NCI-H748 (cell line): ENCODE measurements at regions not wholly inside any gene's neighbourhood (a gene's known extent, or its start where the extent isn't known, plus 50 kb on each side); places are given as distances from the start of the nearest gene placed in this dataset.
"Not testable (repeated sequence)": the region's sequence is repeated elsewhere in the genome, so short reads cannot be mapped to it uniquely, and the experiment has no call there.

Source experiments
- DNase-seq: peaks from one replicate; lab custom pipeline; 2025; ENCODE audit not compliant: unreplicated experiment; lab: John Stamatoyannopoulos, UW

DNA sequence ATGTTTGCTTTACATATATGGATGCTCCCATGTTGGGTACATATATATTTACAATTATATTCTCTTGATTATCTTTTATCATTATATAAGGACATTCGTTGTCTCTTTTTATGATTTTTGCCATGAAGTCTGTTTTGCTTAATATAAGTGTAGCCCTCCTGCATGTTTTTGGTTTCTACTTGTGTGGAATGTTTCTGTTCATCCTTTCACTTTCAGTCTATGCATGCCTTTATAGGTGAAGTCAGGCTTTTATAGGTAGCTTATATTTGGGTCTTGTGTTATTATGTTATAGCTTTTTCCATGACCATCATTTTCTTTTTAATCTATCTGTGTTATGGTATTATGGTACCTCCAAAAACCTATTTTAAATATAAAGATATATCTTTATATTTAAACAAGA is 612.5 kb upstream of the HS3ST5 start:
- no peak for DNase-seq

DNA sequence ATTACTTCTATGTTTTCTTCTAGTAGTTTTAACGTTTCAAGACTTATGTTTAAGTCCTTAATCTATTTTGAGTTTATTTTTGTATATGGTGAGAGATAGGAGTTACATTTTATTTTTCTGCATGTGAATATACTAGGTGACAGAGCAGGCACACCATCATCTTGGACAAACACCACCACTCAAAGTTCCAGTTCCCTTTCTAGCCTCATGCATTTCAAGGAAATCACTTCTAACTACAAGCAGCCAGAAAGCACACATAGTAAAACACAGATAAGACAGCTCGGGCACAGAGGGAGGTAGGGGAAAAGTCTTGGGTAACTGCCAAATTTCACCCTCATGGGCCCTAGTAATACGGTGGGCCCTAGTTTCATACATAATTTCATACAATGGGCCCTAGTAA is 609.4 kb upstream of the HS3ST5 start:
- no peak for DNase-seq

DNA sequence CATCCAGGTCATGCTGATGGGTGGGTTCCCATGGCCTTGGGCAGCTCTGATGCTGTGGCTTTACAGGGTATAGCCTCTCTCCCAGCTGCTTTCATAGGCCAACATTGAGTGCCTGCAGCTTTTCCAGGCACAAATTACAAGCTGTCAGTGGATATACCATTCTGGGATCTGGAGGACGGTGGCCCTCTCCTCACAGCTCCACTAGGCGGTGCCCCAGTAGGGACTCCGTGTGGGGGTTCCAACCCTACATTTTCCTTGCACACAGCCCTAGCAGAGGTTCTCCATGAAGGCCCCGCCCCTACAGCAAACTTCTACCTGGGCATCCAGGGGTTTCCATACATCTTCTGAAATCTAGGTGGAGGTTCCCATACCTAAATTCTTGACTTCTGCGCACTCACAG is 602.6 kb upstream of the HS3ST5 start:
- no peak for DNase-seq

DNA sequence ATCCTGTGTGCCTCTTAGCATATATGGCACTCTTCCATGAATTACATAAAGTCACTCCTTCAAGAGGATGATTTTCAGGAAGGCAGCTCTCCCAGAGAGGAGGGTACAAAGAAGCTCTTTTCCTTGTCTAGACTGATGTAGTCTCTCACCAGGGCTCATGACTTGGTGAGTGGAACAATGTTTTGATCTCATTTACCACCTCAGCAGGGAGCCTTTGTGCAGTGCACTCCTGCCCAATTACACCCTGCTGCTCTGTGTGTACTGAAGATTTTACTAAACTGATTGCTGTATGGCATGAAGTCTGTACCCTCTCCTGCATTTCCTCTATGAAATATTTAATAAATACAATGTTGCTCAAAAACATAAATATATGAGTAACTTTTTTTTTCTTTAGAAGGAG is 598.3 kb upstream of the HS3ST5 start:
- peak; percentile 96 for DNase-seq

DNA sequence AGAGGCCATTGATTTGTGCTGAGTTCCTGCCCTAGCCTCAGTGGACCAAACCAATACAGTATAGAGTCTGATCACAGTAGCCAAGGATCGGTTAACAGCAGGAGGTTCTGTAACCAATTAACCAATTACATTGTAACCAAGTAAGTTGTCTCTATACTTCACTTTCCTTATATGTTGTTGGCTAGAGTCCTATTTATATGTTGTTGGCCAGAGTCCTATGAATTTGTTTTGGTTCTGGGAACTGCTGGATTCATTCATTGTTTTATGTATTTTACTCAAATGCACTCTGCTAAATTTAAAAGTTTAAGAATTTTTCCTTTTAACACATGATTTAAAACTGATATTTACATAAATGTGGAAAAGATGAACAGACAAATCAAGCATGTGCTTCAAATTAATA is 597.4 kb upstream of the HS3ST5 start:
- DNase-seq = no peak

DNA sequence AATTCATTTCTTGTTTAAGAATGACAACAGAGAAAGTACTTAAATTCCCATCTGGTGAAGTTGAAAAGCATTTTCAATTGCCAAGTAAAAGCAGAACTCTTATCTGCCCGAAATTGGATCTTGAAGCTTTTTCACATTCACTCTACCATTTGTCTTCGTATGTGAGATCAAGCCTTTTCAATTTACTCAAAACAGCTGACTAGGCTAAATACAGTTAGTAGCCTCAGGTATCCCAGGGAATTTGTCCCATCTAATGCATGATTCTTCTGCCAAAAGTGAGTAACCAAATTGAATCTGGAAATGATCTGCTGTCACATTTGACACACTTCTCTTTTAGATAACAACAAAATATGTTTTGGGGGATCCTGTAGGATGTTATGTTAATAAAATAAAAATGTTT is 596.8 kb upstream of the HS3ST5 start:
- DNase-seq = no peak

DNA sequence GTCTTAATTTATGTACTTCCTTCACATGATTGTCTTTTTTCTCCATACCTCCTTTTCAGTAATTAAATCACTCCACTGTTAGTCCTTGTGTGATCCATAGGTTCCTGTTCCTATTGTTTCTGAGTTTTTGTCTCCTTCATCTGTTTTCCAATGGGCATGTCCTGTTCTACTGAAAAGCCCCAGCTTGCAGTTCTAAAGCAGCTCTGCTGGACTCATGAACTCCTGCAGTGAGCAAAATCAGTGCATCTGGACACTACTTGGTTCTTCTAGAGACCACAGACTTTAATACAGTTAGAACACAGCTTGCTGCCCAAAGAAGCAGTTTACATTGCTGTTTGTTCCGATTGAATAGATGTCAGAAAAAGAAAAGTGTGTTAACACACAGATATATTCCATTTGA is 593.3 kb upstream of the HS3ST5 start:
- no peak for DNase-seq

DNA sequence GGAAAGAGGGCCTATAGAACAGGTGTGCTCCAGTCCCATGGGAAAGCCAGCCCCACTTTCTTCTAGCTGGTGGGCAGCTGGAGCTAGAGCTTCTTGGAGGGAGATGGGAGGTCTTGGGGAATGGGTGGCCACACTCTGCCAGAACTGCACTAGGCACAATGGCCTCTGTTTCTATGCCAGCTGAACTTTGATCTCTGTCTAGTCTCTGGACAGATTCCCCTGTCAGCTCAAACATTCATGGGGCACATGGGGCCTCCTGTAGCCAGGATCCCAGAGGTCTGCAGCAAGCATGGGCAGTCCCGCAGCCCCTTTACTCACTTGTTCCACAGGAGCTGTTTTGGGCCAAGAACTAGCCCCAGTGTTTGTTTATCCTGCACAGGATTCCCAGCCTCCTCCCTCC is 591.3 kb upstream of the HS3ST5 start:
- DNase-seq = no peak

DNA sequence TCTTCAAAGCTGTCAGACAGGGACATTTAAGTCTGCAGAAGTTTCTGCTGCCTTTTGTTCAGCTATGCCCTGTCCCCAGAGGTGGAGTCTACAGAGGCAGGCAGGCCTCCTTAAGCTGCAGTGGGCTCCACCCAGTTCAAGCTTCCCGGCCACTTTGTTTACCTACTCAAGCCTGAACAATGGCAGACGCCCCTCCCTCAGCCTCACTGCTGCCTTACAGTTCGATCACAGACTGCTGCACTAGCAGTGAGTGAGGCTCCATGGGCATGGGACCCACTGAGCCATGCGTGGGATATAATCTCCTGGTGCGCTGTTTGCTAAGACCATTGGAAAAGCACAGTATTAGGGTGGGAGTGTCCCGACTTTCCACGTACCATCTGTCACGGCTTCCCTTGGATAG is 585.9 kb upstream of the HS3ST5 start:
- DNase-seq = peak; percentile 18

DNA sequence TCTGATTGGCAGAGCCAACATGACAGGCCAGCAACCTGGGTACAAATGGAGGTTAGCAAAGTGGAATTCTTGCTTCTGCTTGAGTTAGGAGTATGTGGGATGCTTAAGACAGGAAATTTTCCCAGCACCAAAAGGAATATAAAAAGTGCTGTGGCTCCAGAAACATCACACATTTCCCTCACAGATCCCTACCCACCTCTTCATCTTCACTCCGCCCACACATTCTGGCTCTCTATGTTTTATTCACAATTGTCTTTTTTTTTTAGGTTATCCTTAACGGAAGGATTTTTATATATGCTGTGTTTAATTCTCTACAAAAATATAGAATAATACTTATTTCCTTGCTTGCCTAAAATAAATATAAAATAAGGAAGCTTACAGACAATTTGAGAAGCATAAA is 563.3 kb upstream of the HS3ST5 start:
- DNase-seq = no peak

DNA sequence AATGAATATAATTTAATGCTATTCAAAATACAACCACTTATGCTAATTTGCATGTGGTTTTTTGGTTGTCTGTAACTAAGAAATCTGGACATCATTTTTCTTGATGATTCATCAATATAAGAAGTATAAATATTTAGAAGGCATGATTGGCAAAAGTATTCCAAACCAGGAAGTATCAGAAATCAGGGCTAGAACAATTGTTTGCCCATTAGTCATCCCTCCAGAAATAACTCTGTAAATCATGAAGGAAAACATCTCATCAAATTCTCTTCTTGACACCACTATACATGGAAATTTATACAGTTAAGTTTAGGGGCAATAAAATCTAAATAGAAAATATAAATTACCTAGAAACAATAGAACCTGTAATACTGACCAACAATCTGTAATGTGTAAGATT is 554.7 kb upstream of the HS3ST5 start:
- no peak for DNase-seq

DNA sequence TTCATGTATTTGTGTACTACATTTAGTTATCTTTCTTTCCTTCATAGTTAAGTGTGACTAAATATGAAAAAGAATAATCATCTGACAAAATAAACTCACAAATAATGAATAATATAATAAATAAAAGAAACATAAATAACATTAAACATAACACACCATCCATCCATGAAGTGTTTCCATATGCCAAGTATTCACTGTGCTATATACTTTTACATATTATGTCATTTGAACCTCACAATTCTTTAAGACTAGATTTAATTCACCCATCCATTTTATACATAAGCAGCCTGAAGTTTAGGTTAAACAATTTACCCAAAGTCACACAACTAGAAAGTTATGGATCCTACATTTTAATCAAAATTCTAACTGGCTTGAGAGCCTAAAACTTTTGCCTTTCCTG is 549.4 kb upstream of the HS3ST5 start:
- DNase-seq = no peak

DNA sequence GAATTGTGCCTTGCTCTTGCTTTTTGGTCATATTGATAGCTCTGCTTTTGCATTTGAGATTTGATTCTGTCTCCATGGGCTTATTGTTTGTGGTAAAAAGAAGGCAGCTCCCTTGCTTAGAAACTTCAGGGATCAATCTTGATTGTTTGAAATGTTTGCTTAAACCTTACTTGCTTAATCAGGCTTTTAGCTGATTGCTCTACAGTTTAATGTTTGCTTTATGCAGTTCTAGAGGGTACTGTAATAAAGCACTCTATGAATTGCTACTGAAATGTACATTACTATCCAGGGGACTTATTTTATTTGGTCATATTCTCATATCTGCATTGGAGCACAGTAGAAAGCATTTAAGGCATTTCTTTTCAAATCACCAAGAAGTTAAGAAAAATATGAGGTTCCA is 545.4 kb upstream of the HS3ST5 start:
- peak; percentile 11 for DNase-seq

DNA sequence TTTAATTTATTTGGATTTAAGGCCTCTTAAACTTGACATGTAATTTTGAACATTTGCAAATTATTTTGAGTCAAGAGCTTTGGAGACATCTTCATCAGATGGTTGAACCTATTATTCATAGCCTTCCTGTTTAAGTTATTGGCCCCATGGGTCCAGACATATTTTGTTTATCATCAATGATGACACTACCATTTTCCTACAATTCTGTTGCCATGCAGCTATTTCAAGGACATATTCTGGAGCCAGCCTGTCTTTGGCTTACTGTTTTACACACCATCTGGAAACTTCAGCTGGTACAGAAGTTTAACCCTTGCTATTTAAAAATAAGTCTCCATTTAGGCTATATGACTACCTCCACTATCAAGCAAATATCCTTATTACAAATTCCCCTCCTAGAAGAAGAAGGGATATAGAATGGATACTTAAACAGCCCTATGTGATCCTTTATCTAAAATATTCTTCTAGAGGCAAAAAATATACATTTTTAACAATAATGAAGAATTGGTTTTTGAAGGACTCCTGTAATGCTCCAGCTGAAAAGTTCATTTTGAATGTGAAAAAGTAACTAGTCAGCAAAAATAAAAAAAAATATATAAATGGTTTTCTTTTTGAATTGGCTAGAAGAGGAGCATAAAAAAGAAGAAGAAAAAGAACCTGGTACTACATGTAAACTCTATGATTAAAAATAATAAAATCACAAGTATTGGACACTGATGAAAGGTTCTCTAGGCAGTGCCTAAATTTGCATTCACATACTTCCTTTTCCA is 544.0 kb upstream of the HS3ST5 start:
- no peak for DNase-seq

DNA sequence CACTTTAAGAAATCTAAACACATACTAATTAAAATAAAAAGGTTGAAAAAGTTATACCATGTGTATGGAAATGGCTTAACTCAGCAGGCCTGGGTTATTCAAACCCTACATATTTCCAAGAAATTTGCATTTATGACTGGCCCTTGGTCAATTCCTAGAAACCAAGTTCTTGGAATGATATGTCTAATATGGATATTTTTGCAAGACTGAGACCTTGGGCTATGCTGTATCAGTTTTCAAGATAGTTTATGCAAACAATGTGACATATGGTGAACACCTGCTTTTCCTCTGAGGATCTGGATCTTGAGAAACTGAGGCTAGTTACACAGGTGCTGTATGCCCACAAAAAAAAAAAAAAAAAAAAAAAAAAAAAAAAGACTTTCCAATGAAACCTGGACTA is 536.9 kb upstream of the HS3ST5 start:
- no peak for DNase-seq

DNA sequence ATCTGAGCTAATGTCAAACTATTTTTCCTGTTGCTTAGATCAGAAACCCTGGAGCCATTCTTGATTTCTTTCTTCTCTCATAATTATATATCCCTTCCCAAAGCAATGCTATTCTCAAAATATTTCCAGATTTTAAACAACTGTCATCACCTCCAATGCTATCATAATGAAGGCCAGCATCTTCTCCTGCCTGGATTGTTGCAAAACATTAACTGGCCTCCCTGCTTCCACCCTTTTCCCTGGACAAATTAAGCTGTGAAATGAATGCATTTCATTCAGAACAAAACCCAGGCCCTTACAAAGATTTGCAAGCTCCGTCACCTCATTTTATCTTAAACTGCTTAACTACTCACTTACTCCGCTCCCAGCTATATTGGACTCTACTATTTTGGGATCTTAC is 535.3 kb upstream of the HS3ST5 start:
- DNase-seq = no peak

DNA sequence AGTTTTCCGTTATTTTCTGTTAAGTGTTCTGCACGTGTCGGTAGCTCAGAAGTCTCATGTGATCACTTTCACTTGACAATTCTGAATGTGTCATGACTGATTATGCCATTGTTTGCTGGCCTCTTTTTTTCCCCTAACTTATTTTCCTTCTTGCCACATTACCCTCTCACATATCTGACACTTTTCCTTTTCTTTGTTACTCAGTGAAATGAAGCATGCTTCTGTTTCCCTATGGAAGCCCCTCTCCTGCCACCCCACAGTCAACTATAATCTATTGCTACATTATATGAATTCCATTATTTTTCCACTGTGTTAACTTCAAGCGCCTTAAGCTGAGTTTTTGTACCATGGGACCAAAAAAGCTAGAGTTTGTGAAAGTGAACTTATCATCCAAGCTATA is 531.6 kb upstream of the HS3ST5 start:
- DNase-seq = no peak

DNA sequence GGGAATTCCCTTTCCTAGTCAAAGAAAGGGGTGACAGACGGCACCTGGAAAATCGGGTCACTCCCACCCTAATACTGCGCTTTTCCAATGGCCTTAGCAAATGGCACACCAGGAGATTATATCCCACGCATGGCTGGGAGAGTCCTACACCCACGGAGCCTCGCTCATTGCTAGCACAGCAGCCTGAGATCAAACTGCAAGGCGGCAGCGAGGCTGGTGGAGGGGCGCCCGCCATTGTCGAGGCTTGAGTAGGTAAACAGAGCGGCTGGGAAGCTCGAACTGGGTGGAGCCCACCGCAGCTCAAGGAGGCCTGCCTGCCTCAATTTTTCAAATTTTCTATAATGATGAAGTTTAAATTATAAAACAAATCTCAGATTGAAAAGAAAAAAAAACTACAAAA is 522.7 kb upstream of the HS3ST5 start:
- DNase-seq = not testable (repeated sequence)

DNA sequence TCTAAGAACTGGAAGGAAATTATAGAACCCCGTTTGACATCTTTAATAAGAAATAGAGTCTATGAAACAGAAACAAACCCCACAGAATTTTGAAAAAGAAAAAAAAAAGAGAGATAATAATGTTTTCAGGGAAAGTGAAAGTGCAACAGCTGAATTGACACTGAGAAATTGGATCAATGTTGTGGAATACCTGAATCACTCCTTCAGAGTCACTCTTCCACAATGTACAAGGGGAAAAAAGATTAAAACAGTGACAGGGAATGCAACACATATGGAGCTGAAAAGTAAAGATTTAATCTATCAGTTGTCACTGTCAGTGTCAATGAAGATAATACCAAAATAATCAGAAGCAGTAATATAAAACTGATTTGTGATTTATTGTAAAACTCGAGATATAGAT is 520.8 kb upstream of the HS3ST5 start:
- no peak for DNase-seq

DNA sequence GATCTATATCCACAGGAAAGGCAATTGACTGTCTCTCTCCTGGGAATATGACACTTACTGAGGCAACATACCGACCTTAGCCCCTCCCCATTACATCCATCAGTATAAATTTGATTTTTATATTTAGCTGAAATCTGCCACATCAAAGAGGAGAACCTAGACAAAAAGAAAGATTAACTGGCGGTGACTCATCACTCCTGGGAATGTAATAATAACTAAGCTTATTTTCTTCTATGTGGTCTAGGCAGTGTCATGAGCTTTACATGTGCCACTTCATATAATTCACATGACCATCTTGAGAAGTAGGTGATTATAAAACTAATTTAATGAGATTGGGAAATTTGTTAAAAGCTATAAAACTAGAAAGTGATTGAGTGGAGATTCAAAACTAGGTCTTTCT is 520.0 kb upstream of the HS3ST5 start:
- no peak for DNase-seq

DNA sequence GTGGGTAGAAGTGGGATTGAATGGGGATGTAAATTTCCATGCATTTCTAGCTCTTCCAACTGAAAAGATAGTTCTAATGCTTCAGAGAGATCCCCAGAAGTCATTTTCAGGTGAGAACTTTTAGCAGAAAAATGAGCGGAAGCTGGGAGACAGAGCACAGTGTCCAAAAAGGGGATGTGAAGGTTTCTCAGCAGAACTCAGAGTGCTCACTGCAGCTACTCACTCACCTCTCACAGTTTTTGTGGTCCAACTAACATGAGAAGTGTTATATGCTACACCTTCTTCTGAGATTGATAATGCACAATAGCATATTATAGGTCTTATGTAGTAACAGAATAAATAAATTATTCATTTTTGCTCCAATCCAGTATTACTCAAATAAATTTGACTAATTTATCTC is 519.2 kb upstream of the HS3ST5 start:
- DNase-seq = no peak

DNA sequence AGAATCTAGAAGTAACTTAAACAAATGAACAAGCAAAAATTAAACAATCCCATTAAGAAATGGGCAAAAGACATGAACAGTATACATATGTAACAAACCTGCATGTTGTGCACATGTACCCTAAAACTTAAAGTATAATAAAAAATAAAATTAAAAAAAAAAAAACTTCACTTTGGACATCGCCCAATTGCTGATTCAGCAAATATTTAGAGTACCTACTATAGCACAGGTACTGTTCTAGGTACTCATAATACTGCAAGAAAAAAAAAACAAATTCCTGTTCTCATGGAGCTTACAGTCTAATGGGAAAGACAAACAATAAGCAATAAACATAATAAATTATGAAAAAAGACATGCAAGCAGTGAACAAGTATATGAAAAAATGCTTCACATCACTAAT is 501.5 kb upstream of the HS3ST5 start:
- DNase-seq = no peak

DNA sequence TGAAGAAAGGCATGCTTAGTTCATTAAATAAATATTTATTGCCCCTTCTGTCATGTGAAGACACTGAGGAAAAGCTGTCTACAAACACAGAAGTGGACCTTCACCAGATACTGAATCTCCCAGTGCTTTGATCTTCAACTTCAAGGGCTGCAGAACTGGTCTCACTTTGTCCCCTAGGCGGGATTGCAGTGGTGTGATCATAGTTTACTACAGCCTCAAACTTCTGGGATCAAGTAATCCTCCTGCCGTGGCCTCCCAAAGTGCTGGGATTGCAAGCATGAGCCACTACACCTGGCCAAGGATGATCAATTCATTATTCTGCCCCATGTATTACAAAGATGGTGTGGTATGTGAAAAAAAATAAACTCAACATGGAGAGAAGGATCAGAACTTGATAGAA is 496.2 kb upstream of the HS3ST5 start:
- no peak for DNase-seq

DNA sequence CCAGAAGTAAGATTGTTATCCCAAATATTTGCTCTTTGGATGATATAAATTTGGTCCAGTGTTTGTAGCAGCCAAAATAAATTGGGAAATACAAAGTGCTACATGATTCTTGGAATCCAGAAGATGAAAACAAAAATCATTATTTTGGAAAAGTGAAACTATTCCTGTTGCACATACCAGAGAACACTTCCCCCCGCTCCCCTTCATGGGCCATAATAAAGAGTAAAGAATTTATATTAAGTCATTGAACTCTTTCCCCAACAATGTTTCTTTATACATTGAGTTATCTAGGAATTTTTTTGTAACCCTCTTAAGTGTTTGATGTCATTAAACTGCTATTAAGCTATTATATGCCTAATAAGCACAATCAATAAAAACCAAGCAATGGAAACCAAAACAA is 490.4 kb upstream of the HS3ST5 start:
- DNase-seq = no peak
